Cardiac septum (tissue), 1 donor: ENCODE measurements at regions not wholly inside any gene's neighbourhood (a gene's known extent, or its start where the extent isn't known, plus 50 kb on each side); places are given as distances from the start of the nearest gene placed in this dataset.

Source experiments
- DNase-seq: peaks from one replicate; pipeline ENCODE4 v3.0.0-alpha.2; 2020; ENCODE audit warnings: low spot score
- intact Hi-C: fragments of 100-400 bp; cut with DNase I; formaldehyde crosslinking; loops from one replicate; pipeline ENCODE4 v1.14.0; 2022
- donor health status: DM: no; HTN: no; CAD: no.

GRCh38 chr18:8942909-8943545 is 159.5 kb upstream of the NDUFV2 start:
- intact Hi-C loops, result no loop called here
- DNase-seq, result no peak

- DNase-seq, result no peak
- intact Hi-C loops, result no loop called here
These were observed 158.3 kb upstream of the NDUFV2 start for GRCh38 chr18:8943900-8944870.

- intact Hi-C loops, result no loop called here
- DNase-seq, result no peak
These were observed 157.6 kb upstream of the NDUFV2 start for GRCh38 chr18:8944871-8945245.

GRCh38 chr18:8945514-8945913 is 157.0 kb upstream of the NDUFV2 start:
- DNase-seq, result no peak
- intact Hi-C loops, result no loop called here

- no peak for DNase-seq
- intact Hi-C loops, result no loop called here
These were observed 156.2 kb upstream of the NDUFV2 start for GRCh38 chr18:8946066-8946838.

GRCh38 chr18:8947566-8947965 is 154.9 kb upstream of the NDUFV2 start:
- intact Hi-C loops, result no loop called here
- no peak for DNase-seq

- DNase-seq, result no peak
- intact Hi-C loops, result no loop called here
These were observed 154.5 kb upstream of the NDUFV2 start for GRCh38 chr18:8948011-8948410.

GRCh38 chr18:8948471-8949149 is 153.9 kb upstream of the NDUFV2 start:
- no peak for DNase-seq
- intact Hi-C loops, result no loop called here

- intact Hi-C loops, result no loop called here
These were observed 153.3 kb upstream of the NDUFV2 start for GRCh38 chr18:8949206-8949605.

GRCh38 chr18:8951491-8951890 is 151.0 kb upstream of the NDUFV2 start:
- intact Hi-C loops, result no loop called here
- DNase-seq, result no peak

More at GRCh38 chr18:8949206-8949605, 153.3 kb upstream of the NDUFV2 start:
- DNase-seq, result no peak

GRCh38 chr18:8952174-8952573 is 150.3 kb upstream of the NDUFV2 start:
- intact Hi-C loops, result no loop called here
- DNase-seq, result no peak

- intact Hi-C loops, result no loop called here
- DNase-seq, result no peak
These were observed 149.4 kb upstream of the NDUFV2 start for GRCh38 chr18:8952769-8953760.

- intact Hi-C loops, result no loop called here
- DNase-seq, result no peak
These were observed 144.8 kb upstream of the NDUFV2 start for GRCh38 chr18:8957731-8958130.

- DNase-seq, result no peak
- intact Hi-C loops, result no loop called here
These were observed 143.8 kb upstream of the NDUFV2 start for GRCh38 chr18:8958660-8959059.

GRCh38 chr18:8959551-8960135 is 142.9 kb upstream of the NDUFV2 start:
- no peak for DNase-seq
- intact Hi-C loops, result no loop called here

GRCh38 chr18:8960740-8961657 is 141.5 kb upstream of the NDUFV2 start:
- intact Hi-C loops, result no loop called here
- DNase-seq, result no peak

- intact Hi-C loops, result no loop called here
- DNase-seq, result no peak
These were observed 140.2 kb upstream of the NDUFV2 start for GRCh38 chr18:8962192-8962779.
